A673 (cell line): ENCODE measurements at regions not wholly inside any gene's neighbourhood (a gene's known extent, or its start where the extent isn't known, plus 50 kb on each side); places are given as distances from the start of the nearest gene placed in this dataset.

Experiments
- BruUV-seq: library from RNA; stranded (reverse); fragments of 400-500 nt; replicated peaks from 2 replicates; lab custom pipeline; 2021; lab: Mats Ljungman, UMichigan
- CTCF ChIA-PET: fragments of 300-600 bp; sonication (Branson Sonifier 250); formaldehyde crosslinking; loops from one replicate; lab custom pipeline; 2022; ENCODE audit warnings: antibody characterized with exemption; lab: Charles Lee
- POLR2A ChIA-PET: fragments of 300-600 bp; sonication (Branson Sonifier 250); formaldehyde crosslinking; loops from one replicate; lab custom pipeline; 2022; ENCODE audit warnings: antibody characterized with exemption; ENCODE audit not compliant: low non-redundant PET; lab: Charles Lee
- DNase-seq: peaks from one replicate; pipeline ENCODE4 v3.0.0-alpha.2; 2015; ENCODE audit warnings: low spot score
- H3K27ac ChIP-seq: fragments of 200-600 bp; sonication (generic); 2 replicates; pipeline ENCODE4 v1.5.1; 2016; ENCODE audit warnings: mixed run types, low read depth, mild to moderate bottlenecking, mixed read lengths, antibody characterized with exemption, low read length; ENCODE audit not compliant: poor library complexity, severe bottlenecking
- H3K27me3 ChIP-seq: fragments of 200-600 bp; sonication (generic); replicated peaks from 2 replicates; pipeline ENCODE4 v1.6.1; 2017; ENCODE audit warnings: mixed run types, low read depth, mild to moderate bottlenecking, mixed read lengths, antibody characterized with exemption, low read length; ENCODE audit not compliant: insufficient read depth, poor library complexity
- H3K36me3 ChIP-seq: fragments of 200-600 bp; sonication (generic); 2 replicates; pipeline ENCODE4 v1.6.1; 2016; ENCODE audit warnings: mixed run types, mild to moderate bottlenecking, mixed read lengths, antibody characterized with exemption, low read length; ENCODE audit not compliant: insufficient read depth, poor library complexity, severe bottlenecking
- H3K4me1 ChIP-seq: fragments of 200-600 bp; sonication (generic); 2 replicates; pipeline ENCODE4 v1.6.1; 2017; ENCODE audit warnings: mixed run types, mild to moderate bottlenecking, mixed read lengths, antibody characterized with exemption, low read length; ENCODE audit not compliant: insufficient read depth, poor library complexity, severe bottlenecking
- H3K4me3 ChIP-seq: fragments of 200-600 bp; sonication (generic); 2 replicates; pipeline ENCODE4 v1.5.1; 2016; ENCODE audit warnings: low read depth, mixed run types, mild to moderate bottlenecking, mixed read lengths, low read length; ENCODE audit not compliant: poor library complexity, severe bottlenecking
- H3K9me3 ChIP-seq: fragments of 200-600 bp; sonication (generic); 2 replicates; pipeline ENCODE4 v1.6.1; 2016; ENCODE audit warnings: mixed run types, low read depth, mild to moderate bottlenecking, mixed read lengths, antibody characterized with exemption, low read length; ENCODE audit not compliant: poor library complexity, severe bottlenecking
- EZH2 ChIP-seq: fragments of 200-600 bp; sonication (generic); IDR thresholded peaks from 2 replicates; pipeline ENCODE4 v1.6.1; 2017; ENCODE audit warnings: borderline replicate concordance, low read depth, mild to moderate bottlenecking, mixed read lengths, antibody characterized with exemption, low read length; ENCODE audit not compliant: poor library complexity, severe bottlenecking
- intact Hi-C: fragments of 100-400 bp; cut with micrococcal nuclease; formaldehyde crosslinking; loops from one replicate; pipeline ENCODE4 v1.10.0; 2022; ENCODE audit not compliant: unreplicated experiment
- TF ChIP-seq, protein P1 (sequence below): fragments of 300-800, 200-600 bp; sonication (generic); conservative IDR thresholded peaks from 2 replicates; pipeline ENCODE4 v1.5.1; 2017; ENCODE audit warnings: low read depth, mild to moderate bottlenecking, antibody characterized with exemption, low read length, moderate library complexity, mixed read lengths

GRCh38 chr20:23159947-23160318, 73.8 kb upstream of the CD93 start:
- Histone ChIP-seq H3K4me3 (no peak overlapping the region), H3K4me1 (peaks cover 9% of the 10 kb centered on the region), H3K27me3 (no peaks in the 10 kb centered on the region), H3K27ac (no peak overlapping the region), H3K36me3 (no peaks in the 10 kb centered on the region), H3K9me3 (no peaks in the 10 kb centered on the region)
- CTCF ChIA-PET, result no interaction called here
- intact Hi-C loops, result no loop called here
- no peak for TF ChIP-seq EZH2
- TF ChIP-seq, protein P1, sequence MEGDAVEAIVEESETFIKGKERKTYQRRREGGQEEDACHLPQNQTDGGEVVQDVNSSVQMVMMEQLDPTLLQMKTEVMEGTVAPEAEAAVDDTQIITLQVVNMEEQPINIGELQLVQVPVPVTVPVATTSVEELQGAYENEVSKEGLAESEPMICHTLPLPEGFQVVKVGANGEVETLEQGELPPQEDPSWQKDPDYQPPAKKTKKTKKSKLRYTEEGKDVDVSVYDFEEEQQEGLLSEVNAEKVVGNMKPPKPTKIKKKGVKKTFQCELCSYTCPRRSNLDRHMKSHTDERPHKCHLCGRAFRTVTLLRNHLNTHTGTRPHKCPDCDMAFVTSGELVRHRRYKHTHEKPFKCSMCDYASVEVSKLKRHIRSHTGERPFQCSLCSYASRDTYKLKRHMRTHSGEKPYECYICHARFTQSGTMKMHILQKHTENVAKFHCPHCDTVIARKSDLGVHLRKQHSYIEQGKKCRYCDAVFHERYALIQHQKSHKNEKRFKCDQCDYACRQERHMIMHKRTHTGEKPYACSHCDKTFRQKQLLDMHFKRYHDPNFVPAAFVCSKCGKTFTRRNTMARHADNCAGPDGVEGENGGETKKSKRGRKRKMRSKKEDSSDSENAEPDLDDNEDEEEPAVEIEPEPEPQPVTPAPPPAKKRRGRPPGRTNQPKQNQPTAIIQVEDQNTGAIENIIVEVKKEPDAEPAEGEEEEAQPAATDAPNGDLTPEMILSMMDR, result no peak
- no TSS peak for BruUV-seq
- POLR2A ChIA-PET, result no interaction called here
- no peak for DNase-seq

GRCh38 chr20:23159256-23159946, 73.3 kb upstream of the CD93 start:
- TF ChIP-seq, protein P1, result no peak
- TF ChIP-seq EZH2, result no peak
- Histone ChIP-seq H3K9me3 (no peaks in the 10 kb centered on the region), H3K36me3 (no peaks in the 10 kb centered on the region), H3K4me3 (no peak overlapping the region), H3K27me3 (no peaks in the 10 kb centered on the region), H3K27ac (no peak overlapping the region), H3K4me1 (peaks cover 9% of the 10 kb centered on the region)
- DNase-seq, result peak; percentile 17
- intact Hi-C loops, result no loop called here
- no TSS peak for BruUV-seq
- ChIA-PET CTCF (no interaction called here), POLR2A (no interaction called here)

DNA sequence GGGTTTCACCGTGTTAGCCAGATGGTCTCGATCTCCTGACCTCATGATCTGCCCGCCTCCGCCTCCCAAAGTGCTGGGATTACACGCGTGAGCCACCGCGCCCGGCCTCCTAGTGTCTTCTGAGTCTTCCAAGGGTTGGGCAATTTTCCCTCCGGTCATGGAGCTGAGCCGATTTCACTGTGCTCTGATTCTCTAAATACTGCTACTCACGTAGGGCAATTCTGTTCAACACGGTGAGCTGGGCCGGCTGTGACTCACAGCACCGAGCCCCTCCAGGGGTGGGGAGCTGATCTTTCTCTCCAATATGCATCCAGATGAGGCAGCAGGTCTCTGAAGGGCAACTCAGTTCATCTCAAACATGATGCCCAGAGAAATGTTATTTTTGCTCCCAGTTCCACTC, 71.6 kb upstream of the CD93 start:
- CTCF ChIA-PET, result no interaction called here
- H3K4me3 ChIP-seq, result no peak overlapping the region
- H3K36me3 ChIP-seq, result no peaks in the 10 kb centered on the region
- no peak overlapping the region for H3K27ac ChIP-seq
- no peak for DNase-seq
- peaks cover 9% of the 10 kb centered on the region for H3K4me1 ChIP-seq
- intact Hi-C loops, result no loop called here
- POLR2A ChIA-PET, result no interaction called here
- no peaks in the 10 kb centered on the region for H3K9me3 ChIP-seq
- no peaks in the 10 kb centered on the region for H3K27me3 ChIP-seq
- no TSS peak for BruUV-seq
- TF ChIP-seq, protein P1, result no peak
- no peak for TF ChIP-seq EZH2
